Spleen (tissue), 11 donors: ENCODE measurements at regions not wholly inside any gene's neighbourhood (a gene's known extent, or its start where the extent isn't known, plus 50 kb on each side); places are given as distances from the start of the nearest gene placed in this dataset.

Source experiments
- DNase-seq: peaks from one replicate; pipeline ENCODE4 v3.0.0-alpha.2; 2020
- H3K27ac ChIP-seq, 8 donors: fragments of 200-600 bp; sonication (generic) in 7 of 8; 1 replicate in 4 of 8; 2 replicates in 4 of 8; pipeline versions ENCODE4 v1.5.0 to v1.8.0; 2016 to 2021; ENCODE audit warnings: inconsistent platforms in 4 of 8, mild to moderate bottlenecking in 4 of 8, moderate library complexity in 1 of 8
- H3K27me3 ChIP-seq, 7 donors: fragments of 200-600 bp; sonication (generic) in 6 of 7; replicated peaks in 1 of 7; 1 replicate in 4 of 7; 2 replicates in 3 of 7; pipeline versions ENCODE4 v1.5.0 to v1.8.0; 2016 to 2021; ENCODE audit warnings: inconsistent platforms in 3 of 7, mild to moderate bottlenecking in 1 of 7
- H3K36me3 ChIP-seq, 6 donors: fragments of 200-600 bp; sonication (generic) in 5 of 6; 1 replicate in 4 of 6; 2 replicates in 2 of 6; pipeline versions ENCODE4 v1.5.0 to v1.8.0; 2016 to 2021; ENCODE audit warnings: inconsistent platforms in 2 of 6
- H3K4me1 ChIP-seq, 6 donors: fragments of 200-600 bp; sonication (generic) in 5 of 6; 1 replicate in 3 of 6; 2 replicates in 3 of 6; pipeline versions ENCODE4 v1.5.0 to v1.8.0; 2016 to 2021; ENCODE audit warnings: inconsistent platforms in 3 of 6
- H3K4me3 ChIP-seq, 8 donors: fragments of 200-600 bp; sonication (generic) in 7 of 8; 1 replicate in 4 of 8; 2 replicates in 4 of 8; pipeline versions ENCODE4 v1.5.0 to v1.8.0; 2016 to 2021; ENCODE audit warnings: inconsistent platforms in 4 of 8, mild to moderate bottlenecking in 4 of 8, moderate library complexity in 2 of 8
- H3K9me3 ChIP-seq, 8 donors: fragments of 200-600 bp; sonication (generic) in 7 of 8; 1 replicate in 4 of 8; 2 replicates in 4 of 8; pipeline versions ENCODE4 v1.5.0 to v1.8.0; 2016 to 2021; ENCODE audit warnings: inconsistent platforms in 4 of 8
- CTCF ChIP-seq, 11 experiments: fragments of 200-600 bp in 7 of 11; fragments of 450-650 bp in 4 of 11; sonication (generic) in 4 of 11; IDR thresholded peaks in 8 of 11; conservative IDR thresholded peaks in 3 of 11; 1 replicate in 7 of 11; 2 replicates in 4 of 11; pipeline versions ENCODE4 v1.4.0 to v1.8.0; 2016 to 2021; ENCODE audit warnings: antibody characterized with exemption in 11 of 11, inconsistent platforms in 4 of 11, mild to moderate bottlenecking in 1 of 11
- POLR2A ChIP-seq, 3 donors: fragments of 450-650 bp; IDR thresholded peaks; one replicate each; pipeline ENCODE4 v1.5.1; 2017; ENCODE audit warnings: antibody characterized with exemption in 3 of 3, mild to moderate bottlenecking in 1 of 3
- POLR2AphosphoS5 ChIP-seq, 3 donors: sonication (generic); formaldehyde crosslinking; IDR thresholded peaks; one replicate each; pipeline ENCODE4 v1.5.1; 2017; ENCODE audit warnings: antibody characterized with exemption in 3 of 3
- WGBS, 5 donors: extraction: QIAGEN DNeasy Blood & Tissue Kit in 3 of 5; methylation state at CpG; one replicate each; pipeline versions ENCODE4 v1.1.5 to v1.1.7; 2013 to 2018; 5-methylcytosine and 5-hydroxymethylcytosine counted together
- intact Hi-C: fragments of 100-400 bp; cut with DNase I; formaldehyde crosslinking; loops from one replicate; pipeline ENCODE4 v1.15.0; 2023; ENCODE audit warnings: low total_unique reads
- donor health status: healthy with polysubstance abuse.
- donor health status: DM: no; HTN: no; CAD: no; lungs with moderate emphysema.
- donor health status: DM: no; HTN: no; CAD: no.
- donor health status: Bipolar disorder and iron deficiency.
- donor health status: healthy.
- donor health status: DM: no; HTN: no; CAD: no.
- donor health status: DM: yes; HTN: yes; CAD: no.

DNA sequence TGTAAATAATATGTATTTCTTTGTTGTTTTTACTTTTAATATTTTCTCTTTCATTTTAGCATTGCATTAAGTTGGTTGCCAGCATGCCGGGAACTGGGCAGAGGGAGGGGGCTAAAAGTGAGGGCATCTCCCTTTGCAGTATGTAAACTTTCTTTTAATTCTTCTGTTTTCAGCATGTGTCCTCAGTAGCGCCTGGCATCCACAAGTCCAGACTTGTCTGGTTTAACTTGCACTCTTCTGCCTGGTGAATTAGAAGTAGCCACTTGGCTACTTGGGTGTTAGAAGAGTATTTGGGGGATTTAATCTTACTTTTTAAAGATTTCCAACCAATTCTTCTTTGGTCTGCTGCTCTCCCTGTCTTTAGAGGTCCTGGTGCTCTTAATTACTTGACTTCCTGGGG lies 117.2 kb upstream of the SCAF11 start:
- DNase-seq: no peak
- 89 to 98% (median 92%) methylated on average over 2 of the region's 2 CpGs for WGBS, 5 donors
- Histone ChIP-seq H3K27me3 (no peaks in the 10 kb centered on the region), H3K4me1 (peaks cover 0 to 36% (median 5%) of the 10 kb centered on the region in 6 donors), H3K36me3 (no peaks in the 10 kb centered on the region), H3K27ac (no peak overlapping the region), H3K4me3 (no peak overlapping the region), H3K9me3 (peaks cover 0 to 10% (median 2%) of the 10 kb centered on the region in 8 donors)
- intact Hi-C loops: no loop called here
- TF ChIP-seq CTCF (IDR thresholded peaks at IDR 0.05 in 8 of 11, conservative IDR thresholded peaks at IDR 0.05 in 3 of 11) (no peak), POLR2AphosphoS5 (IDR thresholded peaks at IDR 0.05) (no peak), POLR2A (IDR thresholded peaks at IDR 0.05) (no peak)

GRCh38 chr12:46105735-46106134 lies 115.4 kb upstream of the SCAF11 start:
- intact Hi-C loops: no loop called here
- 89 to 95% (median 92%) methylated on average over 2 of the region's 2 CpGs for WGBS, 5 donors
- Histone ChIP-seq H3K36me3 (no peaks in the 10 kb centered on the region), H3K27me3 (no peaks in the 10 kb centered on the region), H3K4me3 (no peak overlapping the region), H3K4me1 (peaks cover 0 to 27% (median 5%) of the 10 kb centered on the region in 6 donors), H3K9me3 (no peaks in the 10 kb centered on the region), H3K27ac (no peak overlapping the region)
- DNase-seq: no peak
- no peak for TF ChIP-seq CTCF (IDR thresholded peaks at IDR 0.05 in 8 of 11, conservative IDR thresholded peaks at IDR 0.05 in 3 of 11)
- no peak for TF ChIP-seq POLR2A (IDR thresholded peaks at IDR 0.05)
- TF ChIP-seq POLR2AphosphoS5 (IDR thresholded peaks at IDR 0.05): no peak

DNA sequence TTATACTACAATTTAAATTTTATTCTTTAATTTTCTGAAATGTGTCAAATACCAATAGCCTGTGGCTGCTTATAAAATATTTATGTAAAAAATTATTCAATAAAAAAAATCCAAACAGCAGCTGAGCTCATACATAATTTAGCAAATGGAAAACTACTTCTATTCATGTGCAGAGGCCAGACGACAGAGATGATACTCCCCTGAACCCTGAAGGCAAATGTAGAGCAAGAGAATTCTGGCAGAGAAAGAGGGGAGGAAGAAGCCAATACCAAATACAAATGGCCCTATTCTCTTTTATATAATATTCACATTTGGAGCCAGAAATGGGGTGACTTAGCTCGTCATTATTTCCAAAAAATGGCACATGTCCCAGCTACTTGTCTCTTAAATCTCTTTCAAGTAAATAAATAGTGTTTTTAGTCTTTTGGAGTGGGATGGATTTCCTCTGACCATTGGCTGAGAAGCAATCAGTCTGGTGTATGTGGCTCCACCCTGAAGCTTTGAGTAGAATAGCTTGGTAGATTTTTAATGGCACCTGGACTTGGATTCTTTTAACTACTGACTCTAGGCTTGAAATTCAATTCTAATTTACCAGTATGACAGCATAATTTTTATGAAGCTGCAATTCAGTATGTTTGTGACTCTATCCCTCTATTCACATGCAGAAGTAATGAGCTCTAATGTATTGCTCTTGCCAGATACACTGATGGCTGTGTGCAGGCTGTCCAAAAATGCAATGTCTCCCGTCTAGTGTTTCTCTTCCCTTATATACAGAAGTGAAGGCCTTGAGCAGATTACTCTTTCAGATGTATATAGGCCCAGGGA lies 113.4 kb upstream of the SCAF11 start:
- Histone ChIP-seq H3K9me3 (peaks cover 0 to 1% (median 0%) of the 10 kb centered on the region in 8 donors), H3K27me3 (no peaks in the 10 kb centered on the region), H3K27ac (no peak overlapping the region), H3K4me3 (no peak overlapping the region), H3K4me1 (peaks cover 0 to 9% (median 0%) of the 10 kb centered on the region in 6 donors), H3K36me3 (no peaks in the 10 kb centered on the region)
- TF ChIP-seq CTCF (IDR thresholded peaks at IDR 0.05 in 8 of 11, conservative IDR thresholded peaks at IDR 0.05 in 3 of 11) (no peak), POLR2AphosphoS5 (IDR thresholded peaks at IDR 0.05) (no peak), POLR2A (IDR thresholded peaks at IDR 0.05) (no peak)
- no peak for DNase-seq
- intact Hi-C loops: no loop called here
- 72 to 86% (median 80%) methylated on average over 3 of the region's 3 CpGs for WGBS, 5 donors

DNA sequence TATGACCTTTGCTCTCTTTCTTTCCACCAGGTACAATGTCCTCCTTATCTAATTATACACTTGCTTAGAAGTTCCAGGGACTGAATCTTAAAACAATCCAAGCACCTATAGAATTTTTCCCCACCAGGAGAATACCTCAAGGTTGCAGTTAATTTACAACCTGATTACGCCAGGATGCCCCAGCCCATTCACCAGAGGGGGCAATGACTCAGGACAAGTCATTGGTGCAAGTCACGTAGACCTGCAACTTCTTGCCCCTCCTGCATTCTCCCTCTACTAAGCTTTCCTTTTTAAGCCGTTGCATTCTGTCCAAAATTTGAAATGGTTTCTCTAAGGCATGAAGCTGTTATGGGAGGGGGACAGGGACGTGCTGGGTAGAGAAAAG lies 111.1 kb upstream of the SCAF11 start:
- peaks cover 0 to 9% (median 2%) of the 10 kb centered on the region in 8 donors for H3K9me3 ChIP-seq
- intact Hi-C loops: no loop called here
- DNase-seq: no peak
- no peaks in the 10 kb centered on the region for H3K27me3 ChIP-seq
- TF ChIP-seq POLR2A (IDR thresholded peaks at IDR 0.05) (no peak), CTCF (IDR thresholded peaks at IDR 0.05 in 8 of 11, conservative IDR thresholded peaks at IDR 0.05 in 3 of 11) (no peak), POLR2AphosphoS5 (IDR thresholded peaks at IDR 0.05) (no peak)
- H3K4me1 ChIP-seq: no peaks in the 10 kb centered on the region
- no peak overlapping the region for H3K4me3 ChIP-seq
- WGBS, 5 donors: 86 to 92% (median 88%) methylated on average over 4 of the region's 4 CpGs
- no peak overlapping the region for H3K27ac ChIP-seq
- no peaks in the 10 kb centered on the region for H3K36me3 ChIP-seq
